PC-3 (cell line): ENCODE measurements at regions not wholly inside any gene's neighbourhood (a gene's known extent, or its start where the extent isn't known, plus 50 kb on each side); places are given as distances from the start of the nearest gene placed in this dataset.
"Not testable (repeated sequence)": the region's sequence is repeated elsewhere in the genome, so short reads cannot be mapped to it uniquely, and the experiment has no call there.

Experiments
- ATAC-seq: fragments of 200-7000 bp; cut with Tn5 transposase; 2 replicates; pipeline ENCODE4 v1.9.1; 2020; ENCODE audit warnings: mild to moderate bottlenecking, moderate library complexity
- BruUV-seq: library from RNA; stranded (reverse); fragments of 400-500 nt; replicated peaks from 2 replicates; lab custom pipeline; 2021; lab: Mats Ljungman, UMichigan
- CTCF ChIA-PET: fragments of 300-600 bp; sonication (Branson Sonifier 250); formaldehyde crosslinking; loops from one replicate; lab custom pipeline; 2022; ENCODE audit warnings: antibody characterized with exemption; lab: Charles Lee
- POLR2A ChIA-PET: fragments of 300-600 bp; sonication (Branson Sonifier 250); formaldehyde crosslinking; loops from one replicate; lab custom pipeline; 2022; ENCODE audit warnings: antibody characterized with exemption; ENCODE audit not compliant: unreplicated experiment; lab: Charles Lee
- DNase-seq: peaks from one replicate; pipeline ENCODE4 v3.0.0-alpha.2; 2015
- H2AFZ ChIP-seq: fragments of 300-600 bp; sonication (generic); 2 replicates; pipeline ENCODE4 v1.6.0; 2016; ENCODE audit warnings: antibody characterized with exemption, low read length
- H3F3A ChIP-seq: fragments of 300-600 bp; sonication (generic); one replicate; pipeline ENCODE4 v1.6.0; 2017; ENCODE audit warnings: antibody characterized with exemption, low read length, control low read depth, mild to moderate bottlenecking; ENCODE audit not compliant: unreplicated experiment
- H3K27ac ChIP-seq: fragments of 300-600 bp; sonication (generic); 2 replicates; pipeline ENCODE4 v1.5.1; 2016; ENCODE audit warnings: mild to moderate bottlenecking, low read length
- H3K27me3 ChIP-seq: fragments of 300-600 bp; sonication (generic); 2 replicates; pipeline ENCODE4 v1.6.1; 2016; ENCODE audit warnings: low read length, mixed read lengths
- H3K36me3 ChIP-seq: fragments of 300-600 bp; sonication (generic); 2 replicates; pipeline ENCODE4 v1.6.1; 2016; ENCODE audit warnings: low read depth, mixed run types, low read length, mixed read lengths
- H3K4me1 ChIP-seq: fragments of 300-600 bp; sonication (generic); 2 replicates; pipeline ENCODE4 v1.5.1; 2016; ENCODE audit warnings: low read length; ENCODE audit not compliant: insufficient read depth
- H3K4me2 ChIP-seq: fragments of 300-600 bp; sonication (generic); 2 replicates; pipeline ENCODE4 v1.6.0; 2016; ENCODE audit warnings: low read length
- H3K4me3 ChIP-seq: fragments of 300-600 bp; sonication (generic); 2 replicates; pipeline ENCODE4 v1.5.1; 2016; ENCODE audit warnings: mild to moderate bottlenecking, low read length, mixed read lengths
- H3K79me2 ChIP-seq: fragments of 300-600 bp; sonication (generic); 2 replicates; pipeline ENCODE4 v1.6.1; 2017; ENCODE audit warnings: low read length, mixed read lengths
- H3K9ac ChIP-seq: fragments of 300-600 bp; sonication (generic); 2 replicates; pipeline ENCODE4 v1.6.0; 2016; ENCODE audit warnings: mild to moderate bottlenecking, low read length
- H3K9me2 ChIP-seq: fragments of 300-600 bp; sonication (generic); replicated peaks from 2 replicates; pipeline ENCODE4 v1.6.1; 2016; ENCODE audit warnings: mixed run types, low read length, mixed read lengths
- H3K9me3 ChIP-seq: fragments of 300-600 bp; sonication (generic); 2 replicates; pipeline ENCODE4 v1.6.1; 2016; ENCODE audit warnings: low read length, mixed read lengths
- H4K20me1 ChIP-seq: fragments of 300-600 bp; sonication (generic); 2 replicates; pipeline ENCODE4 v1.6.1; 2016; ENCODE audit warnings: low read length, mixed read lengths
- EZH2 ChIP-seq: fragments of 300-600 bp; sonication (generic); IDR thresholded peaks from one replicate; pipeline ENCODE4 v1.6.1; 2017; ENCODE audit warnings: antibody characterized with exemption, mild to moderate bottlenecking, low read length; ENCODE audit not compliant: unreplicated experiment
- EZH2phosphoT487 ChIP-seq: fragments of 300-600 bp; sonication (generic); IDR thresholded peaks from 2 replicates; pipeline ENCODE4 v1.6.1; 2018; ENCODE audit warnings: mild to moderate bottlenecking, antibody characterized with exemption, low read length, borderline replicate concordance
- intact Hi-C: fragments of 100-400 bp; cut with micrococcal nuclease; formaldehyde crosslinking; loops from 2 replicates; pipeline ENCODE4 v1.9.0; 2023
- TF ChIP-seq, protein P1 (sequence below): fragments of 300-600 bp; sonication (generic); conservative IDR thresholded peaks from 2 replicates; pipeline ENCODE4 v1.5.1; 2017; ENCODE audit warnings: antibody characterized with exemption, low read depth, mild to moderate bottlenecking, low read length

DNA sequence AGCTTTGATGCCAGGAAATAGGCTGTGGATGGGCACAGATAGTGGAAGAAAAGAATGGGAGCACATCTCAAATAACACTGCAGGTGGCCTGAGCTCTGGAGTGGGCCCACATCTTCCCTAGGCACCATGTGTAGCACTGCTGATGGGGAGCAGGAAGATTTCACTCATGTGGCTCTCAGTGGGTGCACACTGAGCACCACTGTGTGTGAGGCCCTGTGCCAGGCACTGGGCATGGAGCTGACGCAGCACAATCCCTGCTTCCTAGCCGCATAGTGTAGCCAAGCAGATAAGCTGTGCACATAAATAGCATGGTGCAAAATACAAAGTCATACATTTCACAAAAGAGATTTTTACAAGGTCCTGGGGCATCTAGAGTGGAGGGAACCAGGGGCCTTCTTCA, 101.6 kb downstream of the MOBP start:
- ChIA-PET POLR2A (no interaction called here), CTCF (no interaction called here)

DNA sequence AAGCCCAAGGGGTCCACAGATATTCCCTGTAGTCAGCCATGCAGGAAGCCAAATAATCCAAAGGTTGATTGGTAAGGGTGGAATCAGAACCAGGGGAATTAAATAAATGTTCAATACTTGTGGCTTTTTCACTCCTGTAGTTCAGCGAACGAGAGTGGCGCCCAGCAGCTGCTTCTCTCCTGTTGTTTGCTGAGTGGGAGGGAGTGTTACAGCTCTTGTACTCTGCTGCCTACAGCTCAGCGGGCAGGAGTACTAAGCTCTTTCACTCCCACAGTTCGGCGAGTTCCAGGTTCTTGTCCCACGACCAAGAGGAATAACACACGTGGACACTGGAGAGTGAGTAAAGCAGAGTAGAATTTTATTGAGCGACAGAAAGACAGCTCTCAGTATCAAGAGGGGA, 105.9 kb downstream of the MOBP start:
- H3K4me3 ChIP-seq = no peak overlapping the region
- BruUV-seq = no TSS peak
- no peak overlapping the region for H3K9ac ChIP-seq
- H3K27me3 ChIP-seq = peaks cover 66% of the 10 kb centered on the region
- H3K9me2 ChIP-seq = no peaks in the 10 kb centered on the region
- H3K27ac ChIP-seq = no peak overlapping the region
- no peaks in the 10 kb centered on the region for H3K79me2 ChIP-seq
- ChIA-PET CTCF (no interaction called here), POLR2A (no interaction called here)
- H3K4me1 ChIP-seq = no peaks in the 10 kb centered on the region
- H4K20me1 ChIP-seq = no peaks in the 10 kb centered on the region
- no peak overlapping the region for H2AFZ ChIP-seq
- ATAC-seq (no peak), DNase-seq (no peak)
- H3K4me2 ChIP-seq = no peak overlapping the region
- H3K36me3 ChIP-seq = no peaks in the 10 kb centered on the region
- H3F3A ChIP-seq = no peaks in the 10 kb centered on the region
- no peaks in the 10 kb centered on the region for H3K9me3 ChIP-seq
- intact Hi-C loops = no loop called here
- TF ChIP-seq, protein P1, sequence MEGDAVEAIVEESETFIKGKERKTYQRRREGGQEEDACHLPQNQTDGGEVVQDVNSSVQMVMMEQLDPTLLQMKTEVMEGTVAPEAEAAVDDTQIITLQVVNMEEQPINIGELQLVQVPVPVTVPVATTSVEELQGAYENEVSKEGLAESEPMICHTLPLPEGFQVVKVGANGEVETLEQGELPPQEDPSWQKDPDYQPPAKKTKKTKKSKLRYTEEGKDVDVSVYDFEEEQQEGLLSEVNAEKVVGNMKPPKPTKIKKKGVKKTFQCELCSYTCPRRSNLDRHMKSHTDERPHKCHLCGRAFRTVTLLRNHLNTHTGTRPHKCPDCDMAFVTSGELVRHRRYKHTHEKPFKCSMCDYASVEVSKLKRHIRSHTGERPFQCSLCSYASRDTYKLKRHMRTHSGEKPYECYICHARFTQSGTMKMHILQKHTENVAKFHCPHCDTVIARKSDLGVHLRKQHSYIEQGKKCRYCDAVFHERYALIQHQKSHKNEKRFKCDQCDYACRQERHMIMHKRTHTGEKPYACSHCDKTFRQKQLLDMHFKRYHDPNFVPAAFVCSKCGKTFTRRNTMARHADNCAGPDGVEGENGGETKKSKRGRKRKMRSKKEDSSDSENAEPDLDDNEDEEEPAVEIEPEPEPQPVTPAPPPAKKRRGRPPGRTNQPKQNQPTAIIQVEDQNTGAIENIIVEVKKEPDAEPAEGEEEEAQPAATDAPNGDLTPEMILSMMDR = no peak
- TF ChIP-seq EZH2phosphoT487 (no peak), EZH2 (no peak)

More for the DNA sequence above, 101.6 kb downstream of the MOBP start:
- no peak for DNase-seq
- H3K9me2 ChIP-seq = no peaks in the 10 kb centered on the region
- H3K9me3 ChIP-seq = no peaks in the 10 kb centered on the region
- peaks cover 46% of the 10 kb centered on the region for H3K27me3 ChIP-seq
- no peak overlapping the region for H3K4me2 ChIP-seq
- no peak overlapping the region for H3K4me3 ChIP-seq
- no peak overlapping the region for H3K9ac ChIP-seq
- intact Hi-C loops = no loop called here
- no peaks in the 10 kb centered on the region for H3F3A ChIP-seq
- H2AFZ ChIP-seq = no peak overlapping the region
- H3K4me1 ChIP-seq = no peaks in the 10 kb centered on the region
- no peaks in the 10 kb centered on the region for H3K36me3 ChIP-seq
- ATAC-seq = no peak
- no peaks in the 10 kb centered on the region for H3K79me2 ChIP-seq
- H4K20me1 ChIP-seq = no peaks in the 10 kb centered on the region
- no TSS peak for BruUV-seq
- TF ChIP-seq EZH2 (no peak), EZH2phosphoT487 (no peak)
- TF ChIP-seq, protein P1 = no peak
- no peak overlapping the region for H3K27ac ChIP-seq

GRCh38 chr3:39577541-39577940, 110.1 kb downstream of the MOBP start:
- Histone ChIP-seq H3F3A (no peaks in the 10 kb centered on the region), H3K4me2 (no peak overlapping the region), H3K27me3 (peaks cover 45% of the 10 kb centered on the region), H3K9ac (no peak overlapping the region), H4K20me1 (no peaks in the 10 kb centered on the region), H3K4me3 (no peak overlapping the region), H3K4me1 (no peaks in the 10 kb centered on the region), H2AFZ (no peak overlapping the region), H3K9me3 (no peaks in the 10 kb centered on the region), H3K36me3 (no peaks in the 10 kb centered on the region), H3K79me2 (no peaks in the 10 kb centered on the region), H3K9me2 (no peaks in the 10 kb centered on the region), H3K27ac (no peak overlapping the region)
- intact Hi-C loops = no loop called here
- no TSS peak for BruUV-seq
- CTCF ChIA-PET = no interaction called here
- no peak for TF ChIP-seq EZH2
- TF ChIP-seq EZH2phosphoT487 = no peak
- TF ChIP-seq, protein P1 = no peak
- no peak for DNase-seq
- POLR2A ChIA-PET = no interaction called here
- ATAC-seq = no peak

DNA sequence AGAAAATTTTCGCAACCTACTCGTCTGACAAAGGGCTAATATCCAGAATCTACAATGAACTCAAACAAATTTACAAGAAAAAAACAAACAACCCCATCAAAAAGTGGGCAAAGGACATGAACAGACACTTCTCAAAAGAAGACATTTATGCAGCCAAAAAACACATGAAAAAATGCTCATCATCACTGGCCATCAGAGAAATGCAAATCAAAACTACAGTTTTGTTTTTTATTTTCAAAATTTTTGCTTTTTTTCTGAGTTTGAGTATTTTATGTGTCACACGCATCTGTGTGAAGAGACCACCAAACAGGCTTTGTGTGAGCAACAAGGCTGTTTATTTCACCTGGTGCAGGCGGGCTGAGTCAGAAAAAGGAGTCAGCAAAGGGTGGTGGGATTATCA, 118.7 kb downstream of the MOBP start:
- intact Hi-C loops, CTCF ChIA-PET, H2AFZ ChIP-seq, H3K4me1 ChIP-seq, H3K9me3 ChIP-seq, H3K4me2 ChIP-seq, H3K9ac ChIP-seq, H4K20me1 ChIP-seq, H3F3A ChIP-seq, BruUV-seq, H3K36me3 ChIP-seq, POLR2A ChIA-PET, DNase-seq, H3K27ac ChIP-seq, H3K4me3 ChIP-seq, H3K79me2 ChIP-seq, H3K9me2 ChIP-seq, ATAC-seq, H3K27me3 ChIP-seq: not testable (repeated sequence)
